HG03097 (cell line): ENCODE measurements at regions not wholly inside any gene's neighbourhood (a gene's known extent, or its start where the extent isn't known, plus 50 kb on each side); places are given as distances from the start of the nearest gene placed in this dataset.
"Not testable (repeated sequence)": the region's sequence is repeated elsewhere in the genome, so short reads cannot be mapped to it uniquely, and the experiment has no call there.

Experiments
- ATAC-seq: cut with Tn5 transposase; IDR thresholded peaks from one replicate; pipeline ENCODE4 v1.9.1; 2021; ENCODE audit not compliant: unreplicated experiment, low FRiP score

DNA sequence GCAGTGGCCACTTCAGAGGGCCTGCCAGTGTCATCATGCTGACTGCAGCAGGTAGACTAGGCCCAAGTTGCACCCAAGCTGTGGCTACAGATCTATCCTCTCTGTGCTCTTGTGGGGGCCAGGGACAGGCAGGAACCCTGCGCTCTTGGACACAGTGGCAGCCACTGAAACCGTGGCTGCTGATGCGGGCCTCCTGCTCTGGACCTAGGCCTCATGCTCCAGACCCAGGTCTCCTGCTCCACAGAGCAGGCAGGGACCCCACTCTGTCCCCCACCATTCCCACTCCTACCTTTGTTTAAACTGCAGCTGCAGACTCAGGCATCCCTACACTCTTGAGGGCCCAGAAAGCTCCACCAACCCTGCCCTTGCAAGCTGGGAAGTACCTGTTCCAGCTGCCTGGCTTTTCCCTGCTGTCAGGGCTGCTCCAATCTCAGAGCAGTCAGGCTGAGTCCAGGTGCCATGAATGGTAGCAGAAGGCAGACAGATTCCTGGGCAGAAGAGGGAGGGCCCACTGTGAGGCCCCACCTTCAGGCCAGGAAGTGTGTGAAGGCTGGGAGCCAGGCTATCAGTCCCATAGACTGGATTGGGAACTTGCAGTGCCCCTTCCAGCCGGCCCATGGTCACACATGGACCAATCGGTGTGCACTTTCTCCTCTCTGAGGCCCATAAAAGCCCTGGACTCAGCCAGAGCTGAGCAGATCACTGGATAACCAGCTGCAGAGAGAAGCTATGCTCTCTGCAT lies 634.0 kb upstream of the SEMA3D start:
- no peak for ATAC-seq

DNA sequence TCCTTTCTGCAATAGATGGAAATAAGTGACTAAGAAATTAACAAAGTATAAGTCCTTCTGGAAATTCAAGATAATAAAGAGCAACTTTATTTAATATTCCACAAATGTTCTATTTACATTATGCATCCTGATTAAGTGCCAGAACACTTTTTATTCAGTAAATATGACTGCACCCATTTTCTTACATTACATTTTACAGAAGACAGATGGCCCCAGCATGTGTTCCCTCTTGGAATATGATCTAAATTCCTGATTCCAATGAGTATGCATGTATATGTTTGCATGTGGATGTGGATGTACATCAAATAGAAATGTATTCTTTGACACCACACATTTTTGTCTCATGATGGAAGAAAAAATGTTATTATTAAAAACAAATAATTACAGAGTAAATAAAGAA lies 628.7 kb upstream of the SEMA3D start:
- no peak for ATAC-seq

DNA sequence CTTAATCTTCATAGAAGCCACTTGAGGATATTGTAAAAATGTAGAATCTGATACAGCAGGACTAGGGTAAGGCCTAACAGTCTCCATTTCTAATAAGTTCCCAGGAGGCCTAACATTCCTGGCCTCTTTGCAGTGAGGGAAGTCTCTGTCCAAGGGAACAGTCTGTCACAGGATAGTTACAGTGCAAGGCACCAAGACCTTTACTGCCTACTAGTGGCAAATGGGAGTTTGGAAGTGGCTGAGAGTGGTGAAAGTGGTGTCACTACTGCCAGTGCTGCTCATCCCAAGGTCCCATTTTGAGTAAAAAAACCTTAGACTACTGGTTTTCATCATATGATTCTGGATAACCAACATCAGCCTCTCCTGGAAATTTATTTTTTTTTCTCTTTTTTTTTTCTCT lies 619.5 kb upstream of the SEMA3D start:
- ATAC-seq = no peak

DNA sequence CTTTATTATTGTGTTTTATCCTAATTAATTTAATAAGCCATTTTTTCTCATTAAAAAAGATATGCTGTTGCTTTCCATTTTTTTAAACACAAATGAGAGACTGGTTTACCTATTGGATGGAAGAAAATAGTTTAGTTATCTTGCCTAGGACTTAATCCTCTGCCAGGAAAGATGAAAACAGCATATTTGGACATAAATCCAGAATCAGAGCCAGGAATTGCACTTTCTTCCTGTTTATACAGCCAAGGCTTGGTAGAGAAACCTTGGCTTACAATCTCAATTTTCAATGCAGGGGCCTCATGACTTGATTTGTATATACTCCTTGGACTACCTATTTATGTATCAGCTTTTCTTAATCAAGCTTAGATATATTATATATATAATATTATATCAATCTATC lies 618.8 kb upstream of the SEMA3D start:
- no peak for ATAC-seq

DNA sequence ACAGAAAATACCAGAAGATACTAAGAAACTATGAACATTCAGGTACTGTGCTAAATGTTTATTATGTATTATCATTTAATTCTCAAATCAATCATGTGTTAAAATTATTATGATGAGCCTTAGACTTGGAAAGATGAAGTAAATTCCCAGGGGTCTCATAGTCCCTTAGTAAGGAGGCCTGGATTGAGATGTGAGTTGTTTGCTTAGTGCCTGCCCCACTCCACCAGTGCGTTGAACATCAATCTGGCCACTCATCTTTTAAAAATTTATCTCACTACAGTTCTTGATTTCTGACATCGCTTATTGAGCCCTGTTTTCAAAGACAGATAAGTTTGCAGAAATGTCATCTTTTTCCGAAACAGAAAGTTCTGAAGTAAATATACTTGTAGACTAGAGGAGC lies 618.4 kb upstream of the SEMA3D start:
- no peak for ATAC-seq

DNA sequence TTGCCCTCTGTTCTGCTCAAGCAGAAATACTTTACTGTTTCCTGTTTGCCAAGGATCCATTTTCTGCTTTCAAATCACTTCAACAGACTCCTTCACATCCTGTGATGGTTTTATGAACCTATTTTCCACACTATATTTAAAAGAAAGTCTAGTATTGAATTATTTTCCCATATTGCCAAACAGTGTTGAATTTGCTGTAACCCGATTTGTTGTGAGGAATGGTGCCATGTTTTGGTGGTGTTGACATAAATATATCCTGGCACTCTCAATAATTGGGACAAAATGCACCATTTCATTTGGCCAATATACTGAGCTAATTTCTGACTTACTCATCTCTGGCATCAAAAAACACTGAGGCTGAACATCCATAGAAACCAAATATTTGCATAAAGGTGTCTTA lies 615.4 kb upstream of the SEMA3D start:
- no peak for ATAC-seq

DNA sequence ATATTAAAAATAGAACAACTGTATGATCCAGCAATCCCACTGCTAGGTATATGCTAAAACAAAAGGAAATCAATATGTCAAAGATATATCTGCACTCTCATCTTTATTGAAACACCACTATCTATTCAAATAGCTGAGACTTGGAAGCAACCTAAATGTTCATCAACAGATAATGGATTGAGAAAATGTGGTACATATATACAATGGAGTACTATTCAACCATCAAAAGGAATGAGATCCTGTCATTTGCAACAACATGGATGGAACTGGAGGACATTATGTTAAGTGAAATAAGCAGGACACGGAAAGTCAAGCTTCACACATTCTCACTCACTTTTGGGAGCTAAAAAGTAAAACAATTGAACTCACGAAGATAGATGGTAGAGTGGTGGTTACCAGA lies 610.1 kb upstream of the SEMA3D start:
- no peak for ATAC-seq

DNA sequence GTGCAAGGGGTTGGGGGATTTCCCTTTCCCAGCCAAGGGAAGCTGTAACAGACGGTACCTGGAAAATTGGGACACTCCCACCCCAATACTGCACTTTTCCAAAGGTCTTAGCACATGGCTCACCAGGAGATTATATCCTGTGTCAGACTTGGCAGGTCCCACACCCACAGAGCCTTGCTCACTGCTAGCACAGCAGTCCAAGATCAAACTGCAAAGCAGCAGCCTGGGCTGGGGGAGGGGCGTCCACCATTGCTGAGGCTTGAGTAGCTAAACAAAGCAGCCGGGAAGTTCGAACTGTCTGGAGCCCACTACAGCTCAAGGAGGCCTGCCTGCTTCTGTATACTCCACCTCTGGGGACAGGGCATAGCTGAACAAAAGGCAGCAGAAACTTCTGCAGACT lies 604.2 kb upstream of the SEMA3D start:
- ATAC-seq = not testable (repeated sequence)

DNA sequence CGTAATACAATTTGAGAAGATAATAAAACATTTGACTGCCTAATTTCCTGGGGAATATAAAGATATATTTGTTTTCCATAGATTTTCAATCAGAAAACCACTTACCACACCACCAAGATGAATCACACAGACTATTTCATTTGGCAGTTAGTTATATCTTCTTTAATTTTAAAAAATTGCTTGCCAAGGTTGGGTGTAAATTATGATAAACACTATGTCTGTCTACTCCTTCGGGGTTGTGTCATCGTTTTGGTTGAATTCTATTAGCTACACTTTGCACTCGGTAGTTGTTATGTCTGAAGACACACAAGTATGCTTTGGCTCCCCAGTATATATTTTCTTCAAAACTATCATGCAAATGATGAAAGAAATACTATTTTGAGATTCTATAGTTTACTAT lies 594.8 kb upstream of the SEMA3D start:
- ATAC-seq = no peak

DNA sequence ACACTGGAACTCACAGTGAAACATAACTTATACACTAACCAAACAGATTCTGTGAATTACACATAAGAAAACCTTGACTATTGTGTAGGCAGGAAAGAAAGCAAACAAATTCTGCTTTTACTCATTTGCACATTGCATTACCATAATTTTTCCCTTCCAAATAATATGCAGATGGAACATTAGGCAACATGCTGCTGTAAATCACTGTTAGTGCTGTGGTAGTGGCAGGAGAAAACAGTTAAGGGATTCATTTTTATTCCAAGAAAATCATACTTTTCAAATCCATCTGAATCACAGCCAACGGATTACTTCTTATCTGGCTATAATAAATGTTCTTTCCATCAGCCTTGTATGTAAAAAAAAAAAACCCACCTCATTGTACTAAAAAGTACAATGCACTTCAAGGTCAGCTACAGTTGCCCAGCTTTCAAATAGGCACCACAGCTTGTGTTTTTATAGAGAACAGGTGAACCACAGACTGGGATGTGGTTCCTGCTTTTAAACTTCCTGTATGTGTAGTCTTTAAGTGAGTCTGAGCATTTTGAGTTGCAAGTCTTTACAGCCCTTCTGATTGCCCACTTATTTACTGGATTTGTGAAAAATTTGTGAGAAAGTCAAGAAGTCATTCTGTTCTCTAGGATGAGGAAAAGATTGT lies 590.0 kb upstream of the SEMA3D start:
- no peak for ATAC-seq

DNA sequence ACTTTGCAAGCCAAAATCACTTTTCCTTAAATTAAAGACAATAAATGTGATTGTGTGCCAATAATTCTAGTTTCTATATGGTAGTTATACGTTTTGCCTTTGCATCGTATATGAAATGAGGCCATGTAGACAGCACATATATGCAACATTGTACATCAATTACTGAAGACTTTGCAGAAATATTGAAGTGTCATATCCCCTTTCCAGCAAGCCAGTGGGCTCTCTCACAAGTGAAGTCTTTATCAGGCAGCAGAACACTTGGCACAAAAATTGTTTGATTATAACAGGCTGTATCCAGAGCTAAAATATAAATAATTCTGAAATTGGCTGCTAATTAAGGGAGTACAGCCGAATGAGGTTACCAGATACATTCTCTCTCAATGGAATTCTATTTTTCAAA lies 588.6 kb upstream of the SEMA3D start:
- ATAC-seq = no peak

DNA sequence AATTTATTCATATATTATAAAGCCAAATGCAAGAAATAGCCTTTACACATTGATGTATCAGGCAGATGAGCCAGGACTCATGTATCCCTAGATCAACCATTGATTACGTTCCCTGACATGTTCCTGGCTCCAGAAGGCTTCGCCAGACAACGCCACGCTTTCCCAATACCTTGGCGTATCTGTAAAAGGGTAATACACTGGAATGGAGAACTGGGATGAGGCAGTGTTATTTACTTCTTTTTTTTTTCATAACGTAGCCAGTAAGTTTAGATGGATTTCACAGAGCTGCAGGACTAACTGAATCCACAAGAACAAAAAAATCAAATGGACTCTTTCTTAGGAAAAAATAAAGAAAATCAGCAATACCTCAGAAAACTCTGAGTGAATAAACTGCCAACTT lies 588.1 kb upstream of the SEMA3D start:
- no peak for ATAC-seq

DNA sequence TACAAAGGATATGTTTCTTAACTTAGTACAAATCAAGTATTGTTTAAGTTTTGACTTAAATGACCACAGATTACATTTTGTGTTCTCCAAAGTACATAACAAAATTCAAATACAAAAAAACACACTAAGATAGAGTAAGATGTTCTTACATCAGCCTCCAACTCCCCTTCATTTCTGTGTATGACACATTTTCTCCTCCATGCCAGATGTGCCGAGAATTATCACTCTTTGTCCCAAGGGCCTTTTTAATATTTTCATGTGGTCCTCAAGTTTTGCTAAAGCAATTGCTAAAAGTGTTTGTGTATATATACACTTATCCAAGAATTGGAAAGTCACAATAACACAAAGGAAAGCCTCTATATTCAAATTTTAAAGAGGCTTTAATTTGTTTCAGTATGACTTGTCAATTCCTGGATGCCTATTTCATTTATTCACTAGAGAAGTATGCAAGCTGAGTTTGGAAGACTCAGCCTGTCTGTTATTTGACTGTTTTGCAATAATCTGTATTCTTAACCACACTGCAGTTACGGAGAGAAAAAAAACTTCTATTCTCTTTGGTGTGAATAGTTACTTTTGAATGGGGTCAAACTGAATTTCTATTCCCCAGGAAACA lies 586.4 kb upstream of the SEMA3D start:
- no peak for ATAC-seq

DNA sequence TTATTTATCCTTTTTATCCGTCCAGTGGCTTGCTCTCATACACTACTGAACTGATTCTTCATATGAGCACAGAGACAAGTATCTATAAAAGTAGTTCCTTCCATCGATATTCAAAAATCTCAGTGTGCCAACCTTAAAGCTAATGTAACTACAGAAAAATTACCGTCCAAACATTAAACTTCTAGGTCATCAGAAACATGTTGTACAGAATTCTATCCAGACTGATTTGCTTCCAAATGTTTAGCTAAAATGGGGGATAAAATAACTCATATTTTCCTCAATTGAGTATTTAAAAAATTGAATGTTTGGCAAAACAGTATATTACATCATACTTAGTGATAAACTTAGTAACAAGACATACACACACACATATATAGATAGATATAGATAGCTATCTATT lies 584.7 kb upstream of the SEMA3D start:
- no peak for ATAC-seq

DNA sequence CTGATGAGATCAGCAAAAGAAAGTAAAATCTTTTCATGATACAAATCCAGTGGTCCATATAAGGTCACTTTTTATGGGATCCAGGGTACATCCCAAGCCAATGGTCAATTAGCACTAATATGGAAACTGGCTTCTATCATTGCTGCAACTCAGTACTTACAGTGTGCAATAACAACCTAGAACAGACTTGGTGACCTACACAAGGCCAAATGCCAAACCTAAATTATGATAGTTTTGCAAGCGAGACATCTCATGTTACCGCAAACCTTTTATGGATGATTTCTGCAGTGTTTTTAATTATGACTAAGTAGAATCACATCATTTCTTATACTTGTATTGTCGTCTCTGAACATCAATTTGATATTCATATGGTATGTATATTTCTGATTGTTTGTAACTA lies 583.5 kb upstream of the SEMA3D start:
- no peak for ATAC-seq

DNA sequence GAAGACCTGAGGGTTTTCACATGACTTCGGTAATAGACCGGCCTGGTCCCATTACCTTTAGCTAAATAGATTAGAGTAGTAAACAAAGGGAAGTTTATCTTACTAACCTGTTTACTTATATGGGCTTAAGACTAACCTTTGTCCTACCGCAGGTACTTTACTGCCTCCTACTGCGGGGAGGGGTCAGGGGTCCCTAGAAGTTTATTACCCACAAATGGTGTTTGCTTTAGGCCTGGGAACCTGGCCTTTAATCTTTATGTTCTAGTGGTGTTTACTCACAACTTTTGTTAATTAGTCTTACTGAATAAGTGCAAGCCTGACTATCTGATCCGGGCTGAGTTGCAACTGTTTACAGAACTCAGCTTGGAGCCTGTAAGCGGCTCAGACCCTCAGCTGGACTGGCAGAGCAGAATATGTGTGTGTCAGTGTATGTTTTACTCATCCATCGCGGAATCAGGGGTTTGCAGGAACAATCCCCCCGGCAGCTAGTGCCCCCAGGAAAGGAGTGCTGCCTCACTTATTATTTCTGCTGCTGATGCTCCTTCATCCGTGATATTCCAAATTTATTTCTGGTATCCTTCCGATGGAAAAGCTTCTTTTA lies 578.9 kb upstream of the SEMA3D start:
- no peak for ATAC-seq

DNA sequence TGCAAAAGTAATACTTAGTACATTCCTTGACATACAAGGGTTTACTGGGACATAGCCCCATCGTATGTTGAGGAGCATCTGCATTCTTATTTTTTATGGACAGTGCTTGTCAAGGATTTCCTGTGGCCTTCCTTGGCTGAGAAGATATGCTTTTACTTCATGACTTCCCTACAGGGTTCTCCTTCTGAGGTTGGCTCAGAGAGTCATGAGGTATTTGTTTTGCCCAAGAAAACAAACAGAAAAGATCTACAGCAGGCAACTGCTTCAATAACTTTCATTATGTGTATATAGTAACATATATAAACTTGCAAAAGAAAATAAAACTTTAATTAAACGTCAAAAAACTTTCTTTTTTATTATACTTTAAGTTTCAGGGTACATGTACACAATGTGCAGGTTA lies 577.2 kb upstream of the SEMA3D start:
- ATAC-seq = no peak

DNA sequence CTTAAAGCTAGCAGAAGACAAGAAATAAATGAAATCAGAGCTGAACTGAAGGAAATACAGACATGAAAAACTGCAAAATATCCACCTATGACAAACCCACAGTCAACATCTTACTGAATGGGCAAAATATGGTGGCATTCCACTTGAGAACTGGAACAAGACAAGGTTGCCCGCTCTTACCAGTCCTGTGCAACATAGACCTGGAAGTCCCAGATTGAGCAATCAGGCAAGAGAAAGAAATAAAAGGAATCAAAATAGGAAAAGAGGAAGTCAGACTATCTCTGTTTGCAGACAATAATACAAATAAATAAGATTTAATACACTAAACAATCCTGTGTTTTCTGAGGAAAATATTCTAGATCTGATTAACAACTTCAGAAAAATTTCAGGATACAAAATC lies 570.5 kb upstream of the SEMA3D start:
- ATAC-seq = no peak

DNA sequence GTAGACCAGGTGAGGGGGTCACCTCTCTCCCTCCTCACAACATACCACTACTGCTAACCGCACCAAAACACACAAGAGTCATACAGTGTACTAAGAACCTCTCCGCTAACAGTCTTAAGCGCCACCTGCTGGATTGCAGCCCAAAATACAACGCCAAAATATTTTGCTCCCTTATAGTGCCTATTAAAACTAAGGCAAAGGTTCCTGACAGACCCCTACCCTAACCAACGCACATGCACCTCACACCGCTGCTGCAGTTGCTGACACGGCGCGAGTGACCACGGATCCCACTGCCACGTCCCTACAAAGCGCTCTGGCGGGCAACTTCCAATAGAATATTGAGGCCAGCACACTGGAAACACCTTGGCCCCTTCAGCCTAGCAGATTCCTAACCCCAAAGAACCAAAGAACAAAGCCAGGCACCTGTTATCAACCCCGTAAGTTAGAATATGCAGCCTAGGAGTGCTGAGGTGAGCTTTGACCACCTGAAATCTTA lies 563.6 kb upstream of the SEMA3D start:
- ATAC-seq = peak; percentile 96

DNA sequence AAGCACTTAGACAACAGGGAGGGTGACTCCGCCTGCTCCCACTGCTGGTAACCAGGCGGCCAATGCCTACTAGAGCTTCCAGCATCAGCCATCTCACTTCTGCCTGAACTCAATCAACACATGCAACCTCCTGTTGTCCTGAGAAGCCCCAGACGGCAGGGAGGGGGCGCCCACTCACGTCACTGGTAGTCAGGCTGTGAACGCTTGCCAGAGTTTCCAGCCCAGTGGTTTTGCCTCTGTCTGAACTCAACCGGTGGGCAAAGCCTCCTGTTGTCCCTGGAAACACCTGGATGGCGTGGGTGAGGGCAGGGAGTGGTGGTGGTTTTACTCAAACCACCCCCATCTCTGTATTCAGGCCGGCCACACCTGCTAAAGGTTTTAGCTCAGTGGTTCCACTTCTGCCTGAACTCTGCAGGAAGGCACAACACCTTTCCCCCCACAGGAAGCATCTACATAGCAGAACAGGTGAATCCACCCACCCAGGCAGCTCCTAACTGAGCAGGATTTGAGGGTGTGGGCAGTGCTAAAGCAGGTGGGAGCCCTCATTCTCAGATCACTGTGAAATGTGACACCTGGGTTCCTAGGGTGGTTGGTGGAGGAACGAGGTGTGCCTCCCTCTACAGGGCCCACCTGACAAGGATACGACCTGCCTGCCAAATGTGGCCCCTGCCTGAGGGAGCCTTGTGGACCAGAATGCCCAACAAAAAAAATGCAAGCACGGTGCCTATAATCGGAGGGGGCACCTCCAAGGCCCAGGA lies 563.0 kb upstream of the SEMA3D start:
- peak; percentile 35 for ATAC-seq

DNA sequence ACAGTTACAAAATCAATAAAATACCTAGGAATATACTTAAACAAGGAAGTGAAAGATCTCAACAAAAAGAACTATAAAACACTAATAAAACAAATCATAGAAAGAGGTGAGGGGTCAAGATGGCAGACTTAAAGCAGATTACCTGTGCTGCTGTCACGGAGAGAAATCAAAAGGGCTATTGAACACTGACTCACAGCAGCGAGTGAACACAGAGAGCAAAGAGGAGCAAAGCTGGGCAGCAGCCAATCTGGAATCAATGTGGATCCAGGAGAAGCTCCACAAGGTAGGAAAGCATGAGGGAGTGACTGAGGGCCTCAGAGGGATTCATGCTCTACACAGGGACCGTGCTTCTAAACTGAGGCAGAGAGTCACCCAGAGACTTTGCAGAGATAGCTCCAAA lies 562.0 kb upstream of the SEMA3D start:
- no peak for ATAC-seq
